Dermis microvascular lymphatic vessel endothelial cell (primary cell): ENCODE measurements at regions not wholly inside any gene's neighbourhood (a gene's known extent, or its start where the extent isn't known, plus 50 kb on each side); places are given as distances from the start of the nearest gene placed in this dataset.
"Not testable (repeated sequence)": the region's sequence is repeated elsewhere in the genome, so short reads cannot be mapped to it uniquely, and the experiment has no call there.

Experiments used
- DNase-seq, 2 donors: peaks; one replicate each; pipeline versions ENCODE4 v3.0.0 to v3.0.0-alpha.2; 2010; ENCODE audit warnings: low read depth in 2 of 2

GRCh38 chr14:57061009-57061711 is 207.5 kb downstream of the EXOC5 start:
- DNase-seq, result no peak

DNA sequence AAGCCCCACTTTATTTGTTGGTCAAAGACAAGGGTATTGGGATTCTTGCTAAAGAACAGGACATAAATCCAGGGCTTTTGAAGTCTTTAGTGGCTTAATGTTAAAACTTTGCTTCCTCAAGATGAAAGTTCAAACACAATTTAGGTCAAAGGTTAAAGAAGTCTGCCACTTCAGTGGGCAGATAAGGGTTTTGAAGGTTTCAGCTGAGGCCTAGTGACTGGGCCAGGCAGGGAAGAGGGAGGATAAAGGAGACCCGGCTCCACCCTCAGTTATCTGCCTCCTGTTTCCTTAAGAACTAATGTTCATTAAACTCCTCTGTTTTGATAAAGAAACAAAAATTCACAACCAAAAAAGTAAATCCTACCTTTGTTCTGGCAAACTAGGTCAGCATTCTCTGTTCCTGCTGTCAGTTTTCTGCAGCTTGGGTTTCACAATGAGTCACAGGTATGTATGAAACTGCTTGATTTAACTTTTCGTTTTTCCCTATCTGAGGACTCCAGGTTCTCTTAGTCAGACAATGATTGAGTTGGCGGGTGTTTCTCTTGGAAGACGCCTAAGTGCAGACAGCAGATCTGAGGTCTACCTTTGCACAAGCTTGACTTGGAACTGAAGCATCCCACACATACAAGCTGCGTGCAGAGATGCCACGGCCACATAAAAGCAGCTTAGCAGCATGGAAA is 208.3 kb downstream of the EXOC5 start:
- DNase-seq, result no peak

DNA sequence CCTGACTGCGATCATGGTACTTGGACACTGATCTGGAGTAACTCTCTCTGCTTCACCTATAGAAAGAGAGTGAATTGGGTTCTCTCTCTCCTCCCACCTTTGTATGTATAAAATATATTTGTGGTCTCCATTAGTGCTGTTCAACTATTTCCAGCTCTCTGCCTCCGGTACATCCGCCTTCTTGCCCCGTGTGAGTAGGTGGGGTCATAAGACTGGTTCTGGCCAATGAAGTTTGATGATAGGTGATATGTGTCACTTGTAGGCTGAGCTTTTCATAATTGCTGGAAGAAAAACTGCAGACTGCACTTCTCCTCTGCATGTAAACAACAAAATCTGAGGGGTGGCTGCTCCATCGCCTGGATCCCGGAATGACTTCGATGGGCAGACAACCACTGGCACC is 210.4 kb downstream of the EXOC5 start:
- no peak for DNase-seq

GRCh38 chr14:57057803-57058202 is 210.9 kb downstream of the EXOC5 start:
- no peak for DNase-seq

DNA sequence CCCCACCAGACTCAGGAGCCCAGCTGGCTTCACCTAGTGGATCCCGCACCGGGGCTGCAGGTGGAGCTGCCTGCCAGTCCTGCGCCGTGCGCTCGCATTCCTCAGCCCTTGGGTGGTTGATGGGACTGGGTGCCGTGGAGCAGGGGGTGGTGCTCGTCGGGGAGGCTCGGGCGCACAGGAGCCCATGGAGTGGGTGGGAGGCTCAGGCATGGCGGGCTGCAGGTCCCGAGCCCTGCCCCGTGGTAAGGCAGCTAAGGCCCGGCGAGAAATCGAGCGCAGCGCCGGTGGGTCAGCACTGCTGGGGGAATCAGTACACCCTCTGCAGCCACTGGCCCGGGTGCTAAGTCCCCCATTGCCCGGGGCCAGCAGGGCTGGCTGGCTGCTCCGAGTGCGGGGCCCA is 212.2 kb downstream of the EXOC5 start:
- DNase-seq, result not testable (repeated sequence)

GRCh38 chr14:57052705-57053302 is 215.9 kb downstream of the EXOC5 start:
- DNase-seq, result no peak

GRCh38 chr14:57051633-57052032 is 217.1 kb downstream of the EXOC5 start:
- DNase-seq, result no peak

GRCh38 chr14:57049848-57050247 is 218.9 kb downstream of the EXOC5 start:
- no peak for DNase-seq

GRCh38 chr14:57046175-57046574 is 222.5 kb downstream of the EXOC5 start:
- no peak for DNase-seq

GRCh38 chr14:57044101-57044973 is 224.4 kb downstream of the EXOC5 start:
- not testable (repeated sequence) for DNase-seq

DNA sequence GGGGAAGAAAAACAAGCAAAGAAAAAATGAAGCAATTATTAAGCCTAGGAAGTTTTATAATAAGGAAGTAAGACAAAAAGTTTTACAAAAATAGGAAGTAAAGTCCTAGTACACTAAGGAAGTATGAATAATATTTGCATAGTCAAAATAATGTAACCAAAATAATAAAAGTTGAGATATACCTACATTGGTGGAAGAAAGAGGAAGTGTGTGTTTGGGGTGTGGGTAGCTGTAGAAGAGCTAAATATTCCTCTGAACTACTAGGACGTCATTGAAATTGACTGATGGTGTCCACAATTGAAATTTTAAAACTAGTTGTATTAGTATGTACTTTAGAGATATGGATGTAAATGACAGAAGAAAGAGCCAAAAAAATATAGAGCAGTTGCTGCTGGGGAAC is 228.4 kb upstream of the OTX2 start:
- DNase-seq, result no peak

- DNase-seq, result no peak
Observed at GRCh38 chr14:57031474-57031873, 221.2 kb upstream of the OTX2 start.

DNA sequence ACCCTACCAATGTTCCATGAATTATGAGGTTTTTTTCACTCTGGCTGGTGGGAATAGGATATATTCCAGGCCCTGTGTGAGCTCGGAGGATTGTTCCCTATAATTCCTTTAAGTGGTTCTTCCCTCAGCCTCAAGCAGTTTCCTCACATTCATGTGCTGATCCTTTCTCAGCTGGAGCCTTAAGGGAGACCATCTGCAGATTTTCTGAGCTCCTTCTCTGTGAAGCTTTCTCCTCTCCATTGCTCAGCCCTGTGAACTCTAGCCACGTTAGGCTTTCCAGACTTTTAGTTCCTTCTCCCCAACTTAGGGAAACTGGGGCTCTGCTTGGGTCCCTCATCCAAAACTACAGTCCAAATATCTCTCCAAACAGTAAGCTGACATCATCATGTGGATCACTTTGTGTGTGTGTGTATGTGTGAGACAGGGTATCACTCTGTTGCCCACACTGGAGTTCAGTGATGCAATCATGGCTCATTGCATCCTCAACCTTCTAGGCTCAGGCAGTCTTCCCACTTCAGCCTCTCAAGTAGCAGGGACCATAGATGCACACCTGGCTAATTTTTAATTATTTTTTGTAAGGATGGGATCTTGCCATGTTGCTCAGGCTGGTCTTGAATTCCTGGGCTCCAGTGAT is 219.5 kb upstream of the OTX2 start:
- DNase-seq, result no peak

DNA sequence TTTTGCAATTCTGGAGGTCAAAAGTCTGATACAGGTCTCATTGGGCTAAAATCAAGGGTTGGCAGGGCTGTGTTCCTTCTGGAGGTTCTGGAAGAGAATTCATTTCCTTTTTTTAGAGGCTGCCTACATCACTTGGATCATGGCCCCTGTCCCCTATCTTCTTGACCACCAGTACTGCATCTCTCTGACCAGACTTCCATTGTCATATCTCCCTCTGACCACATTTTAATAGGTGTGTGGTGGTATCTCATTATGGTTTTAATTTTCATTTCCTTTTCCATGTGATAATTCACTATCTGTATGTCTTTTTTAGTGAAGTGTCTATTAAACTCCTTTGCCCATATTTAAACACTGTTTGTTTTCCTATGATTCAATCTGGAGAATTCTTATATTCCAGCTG is 215.2 kb upstream of the OTX2 start:
- DNase-seq, result no peak

DNA sequence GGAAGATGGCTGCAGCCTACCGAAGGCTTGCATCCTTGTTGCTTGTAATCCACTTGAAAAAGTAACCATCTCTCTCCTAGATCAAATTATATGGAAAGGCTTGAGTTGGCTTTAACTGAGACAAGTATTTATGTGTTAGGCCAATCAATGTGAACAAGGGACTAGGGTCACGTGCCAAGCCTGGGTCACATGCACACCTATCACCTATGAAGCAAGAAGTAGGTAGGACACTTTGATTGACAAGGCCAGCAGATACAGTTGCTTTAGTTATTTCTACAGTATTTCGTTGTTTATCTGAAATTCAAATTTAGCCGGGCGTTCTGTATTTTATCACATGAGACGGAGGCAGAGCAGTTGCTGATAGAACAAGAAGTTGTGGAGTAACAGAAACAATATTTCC is 212.3 kb upstream of the OTX2 start:
- no peak for DNase-seq

DNA sequence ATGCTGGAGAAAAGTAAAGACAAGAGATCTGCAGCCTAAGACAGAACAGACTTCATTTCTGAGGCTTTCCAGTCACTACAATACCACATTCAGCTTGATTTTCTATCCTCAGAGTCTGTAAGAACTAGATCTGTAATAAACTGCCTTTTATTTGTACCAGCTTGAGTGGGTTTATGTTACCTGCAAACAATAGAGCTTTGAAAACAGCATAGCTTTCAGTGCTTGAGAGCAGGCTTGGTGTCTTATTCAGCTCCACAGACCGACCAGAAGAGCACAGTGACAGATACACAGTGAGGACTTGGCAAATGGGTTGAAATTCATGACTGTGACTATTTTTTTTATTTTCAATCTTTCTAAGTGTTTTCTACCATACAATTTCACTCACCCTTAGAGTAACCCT is 207.8 kb upstream of the OTX2 start:
- no peak for DNase-seq

DNA sequence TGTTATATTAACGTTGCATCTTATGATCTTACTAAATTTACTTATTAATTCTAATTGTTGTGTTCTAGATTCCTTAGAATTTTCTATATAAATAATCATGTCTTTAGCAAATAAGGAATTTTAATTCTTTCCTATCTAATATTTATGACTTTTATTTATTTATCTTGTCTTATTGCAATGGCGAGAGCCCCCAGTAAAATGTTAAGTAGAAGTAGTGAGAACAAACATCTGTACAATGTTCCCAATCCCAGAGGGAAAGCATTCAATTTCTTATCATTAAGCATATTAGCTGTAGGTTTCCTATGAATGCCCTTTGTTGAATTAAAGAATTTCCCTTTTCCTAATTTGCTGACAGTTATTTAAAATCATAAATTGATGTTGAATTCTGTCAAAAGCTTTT is 203.7 kb upstream of the OTX2 start:
- DNase-seq, result no peak

- DNase-seq, result no peak
Observed at GRCh38 chr14:57009585-57010515, 199.6 kb upstream of the OTX2 start.

DNA sequence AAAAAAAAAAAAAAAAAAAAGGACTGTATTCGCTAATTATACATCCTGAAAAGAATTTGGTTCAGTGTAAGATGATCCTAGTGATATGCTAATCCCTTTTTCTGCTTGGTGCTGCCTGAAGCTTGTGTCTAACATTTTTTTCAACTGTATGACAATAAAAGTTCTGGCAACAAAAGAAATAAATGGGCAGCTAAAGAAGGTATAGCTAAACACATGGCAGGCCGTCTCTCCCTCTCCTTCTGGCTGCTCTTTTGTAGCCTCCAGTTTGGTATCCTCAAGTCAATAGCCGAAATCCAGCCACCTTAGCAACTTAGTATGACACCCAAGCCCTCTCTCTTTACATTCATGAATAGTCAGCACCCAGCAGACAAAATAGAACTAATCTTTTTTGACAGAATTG is 198.3 kb upstream of the OTX2 start:
- no peak for DNase-seq

DNA sequence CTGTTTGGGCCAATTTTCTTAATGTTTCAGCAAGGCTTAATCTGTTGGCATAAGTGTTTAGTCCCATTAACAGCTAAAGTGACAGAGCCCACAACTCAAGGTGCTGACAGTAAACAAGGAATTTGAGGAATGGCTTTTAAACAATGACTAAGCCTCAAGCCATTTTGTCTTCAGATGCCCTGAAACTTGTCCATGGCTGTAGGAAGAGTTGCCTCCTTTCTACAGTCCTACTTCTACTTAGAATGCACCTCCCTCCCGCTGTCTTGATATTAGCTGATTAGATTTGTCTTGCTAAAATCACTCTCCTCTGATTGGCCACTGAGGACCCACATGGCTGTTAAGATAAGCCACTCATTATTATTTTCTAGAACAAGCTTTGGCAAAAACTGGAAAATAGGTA is 188.4 kb upstream of the OTX2 start:
- no peak for DNase-seq
